Liver (tissue), 8 donors: ENCODE measurements at regions not wholly inside any gene's neighbourhood (a gene's known extent, or its start where the extent isn't known, plus 50 kb on each side); places are given as distances from the start of the nearest gene placed in this dataset.

Source experiments
- DNase-seq: peaks from one replicate; pipeline ENCODE4 v3.0.0-alpha.2; 2017; ENCODE audit warnings: low spot score
- H3K27ac ChIP-seq, 2 donors: one replicate each; pipeline ENCODE4 v1.7.0; 2013; ENCODE audit warnings: inconsistent platforms in 2 of 2, low read length in 2 of 2, control low read depth in 1 of 2, low read depth in 1 of 2, mild to moderate bottlenecking in 1 of 2
- H3K27me3 ChIP-seq, 4 donors: one replicate each; pipeline versions ENCODE4 v1.6.1 to v1.7.0; 2013; ENCODE audit warnings: low read length in 3 of 4, inconsistent platforms in 1 of 4, mild to moderate bottlenecking in 1 of 4, moderate library complexity in 1 of 4; ENCODE audit not compliant: control insufficient read depth in 4 of 4, insufficient read depth in 4 of 4
- H3K36me3 ChIP-seq, 4 donors: one replicate each; pipeline versions ENCODE4 v1.6.1 to v1.7.0; 2013; ENCODE audit warnings: low read length in 3 of 4, mild to moderate bottlenecking in 3 of 4, low read depth in 1 of 4, moderate library complexity in 1 of 4; ENCODE audit not compliant: control insufficient read depth in 4 of 4, insufficient read depth in 3 of 4
- H3K4me1 ChIP-seq, 4 donors: one replicate each; pipeline versions ENCODE4 v1.6.1 to v1.7.0; 2013; ENCODE audit warnings: low read length in 3 of 4, mild to moderate bottlenecking in 3 of 4, moderate library complexity in 1 of 4; ENCODE audit not compliant: control insufficient read depth in 4 of 4, insufficient read depth in 4 of 4
- H3K4me3 ChIP-seq, 3 donors: one replicate each; pipeline versions ENCODE4 v1.6.1 to v1.7.0; 2013; ENCODE audit warnings: low read length in 3 of 3, control low read depth in 1 of 3, low read depth in 1 of 3, mild to moderate bottlenecking in 1 of 3
- H3K9ac ChIP-seq, 2 donors: one replicate each; pipeline ENCODE4 v1.7.0; 2013; ENCODE audit warnings: low read length in 2 of 2, mild to moderate bottlenecking in 2 of 2, moderate library complexity in 2 of 2, control low read depth in 1 of 2, low read depth in 1 of 2
- H3K9me3 ChIP-seq, 4 donors: one replicate each; pipeline versions ENCODE4 v1.6.1 to v1.7.0; 2013; ENCODE audit warnings: low read length in 3 of 4; ENCODE audit not compliant: control insufficient read depth in 4 of 4
- CTCF ChIP-seq: fragments of 150-350 bp; IDR thresholded peaks from 2 replicates; pipeline ENCODE4 v1.5.1; 2017; ENCODE audit warnings: improper control_type of control experiment, low read depth, low read length; ENCODE audit not compliant: missing input control
- EGR1 ChIP-seq, 2 donors: IDR thresholded peaks; 2 replicates each; pipeline ENCODE4 v1.6.1; 2016 to 2018; ENCODE audit warnings: antibody characterized with exemption in 2 of 2, low read depth in 2 of 2
- FOXA2 ChIP-seq: IDR thresholded peaks from 2 replicates; pipeline ENCODE4 v1.6.1; 2016; ENCODE audit warnings: antibody characterized with exemption
- HNF4A ChIP-seq, 2 donors: conservative IDR thresholded peaks; 2 replicates each; pipeline ENCODE4 v1.6.1; 2016; ENCODE audit warnings: antibody characterized with exemption in 2 of 2, mild to moderate bottlenecking in 2 of 2
- JUND ChIP-seq, 2 donors: IDR thresholded peaks; 2 replicates each; pipeline ENCODE4 v1.6.1; 2016; ENCODE audit warnings: antibody characterized with exemption in 2 of 2
- NR2F2 ChIP-seq: IDR thresholded peaks from 2 replicates; pipeline ENCODE4 v1.6.1; 2016; ENCODE audit warnings: antibody characterized with exemption
- RAD21 ChIP-seq, 2 donors: IDR thresholded peaks; 2 replicates each; pipeline ENCODE4 v1.6.1; 2016; ENCODE audit warnings: antibody characterized with exemption in 2 of 2, mild to moderate bottlenecking in 2 of 2
- RXRA ChIP-seq, 2 donors: IDR thresholded peaks; 2 replicates each; pipeline ENCODE4 v1.6.1; 2017 to 2018; ENCODE audit warnings: antibody characterized with exemption in 2 of 2, mild to moderate bottlenecking in 1 of 2
- SP1 ChIP-seq: IDR thresholded peaks from 2 replicates; pipeline ENCODE4 v1.6.1; 2018; ENCODE audit warnings: antibody characterized with exemption, mild to moderate bottlenecking
- TAF1 ChIP-seq: conservative IDR thresholded peaks from 2 replicates; pipeline ENCODE4 v1.6.1; 2016; ENCODE audit warnings: antibody characterized with exemption, mild to moderate bottlenecking
- YY1 ChIP-seq: IDR thresholded peaks from 2 replicates; pipeline ENCODE4 v1.6.1; 2016; ENCODE audit warnings: antibody characterized with exemption, mild to moderate bottlenecking
- WGBS: extraction: QIAGEN DNeasy Blood & Tissue Kit; methylation state at CpG from one replicate; pipeline ENCODE4 v1.1.7; 2013; 5-methylcytosine and 5-hydroxymethylcytosine counted together
- TF ChIP-seq, protein P1 (sequence below): IDR thresholded peaks from 2 replicates; pipeline ENCODE4 v1.6.1; 2016; ENCODE audit warnings: antibody characterized with exemption
- TF ChIP-seq, protein P2 (sequence below): IDR thresholded peaks from 2 replicates; pipeline ENCODE4 v1.6.1; 2016; ENCODE audit warnings: antibody characterized with exemption
- donor health status: healthy.
- donor health status: healthy.
- donor health status: healthy.
- donor health status: healthy.
- donor health status: healthy.

- DNase-seq: no peak
- H3K9ac ChIP-seq: no peak overlapping the region
- TF ChIP-seq FOXA2 (no peak), CTCF (no peak), EGR1 (IDR thresholded peaks at IDR 0.05; ENCODE audit: low read depth in 2 of 2) (no peak), RXRA (IDR thresholded peaks at IDR 0.05) (peak; percentile 10 to 32), NR2F2 (peak; percentile 68), YY1 (no peak), TAF1 (no peak)
- TF ChIP-seq, protein P1, sequence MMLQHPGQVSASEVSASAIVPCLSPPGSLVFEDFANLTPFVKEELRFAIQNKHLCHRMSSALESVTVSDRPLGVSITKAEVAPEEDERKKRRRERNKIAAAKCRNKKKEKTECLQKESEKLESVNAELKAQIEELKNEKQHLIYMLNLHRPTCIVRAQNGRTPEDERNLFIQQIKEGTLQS: no peak
- H3K9me3 ChIP-seq: no peaks in the 10 kb centered on the region
- H3K4me1 ChIP-seq: no peaks in the 10 kb centered on the region
- WGBS: 74% methylated on average over 7 of the region's 7 CpGs
- H3K27me3 ChIP-seq: no peaks in the 10 kb centered on the region
- no peaks in the 10 kb centered on the region for H3K36me3 ChIP-seq
- no peak overlapping the region for H3K4me3 ChIP-seq
- H3K27ac ChIP-seq: no peak overlapping the region
These were observed 252.1 kb downstream of the SMARCA2 start for GRCh38 chr9:2267181-2267745.

- no peaks in the 10 kb centered on the region for H3K27me3 ChIP-seq
- H3K9ac ChIP-seq: no peak overlapping the region
These were observed 254.6 kb downstream of the SMARCA2 start for GRCh38 chr9:2269778-2270177.

DNA sequence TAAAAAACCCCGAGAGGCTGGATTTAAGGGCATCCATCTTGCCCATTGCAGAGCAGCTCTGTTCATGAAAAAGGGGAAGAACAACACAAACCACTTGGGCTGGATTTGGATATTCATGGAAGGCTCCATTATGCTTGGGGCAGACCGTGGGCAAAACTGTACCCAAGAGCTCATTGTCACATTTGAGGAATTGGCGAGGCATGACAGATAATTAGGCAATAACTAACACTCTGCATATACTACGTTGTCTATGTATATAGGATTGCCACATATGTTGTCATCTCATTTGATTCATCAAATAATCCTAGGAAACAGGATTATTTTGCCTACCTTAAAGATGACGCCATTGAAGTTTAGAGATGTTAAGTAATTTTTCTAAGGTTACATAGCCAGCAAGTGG, 255.4 kb downstream of the SMARCA2 start:
- TF ChIP-seq, protein P2, sequence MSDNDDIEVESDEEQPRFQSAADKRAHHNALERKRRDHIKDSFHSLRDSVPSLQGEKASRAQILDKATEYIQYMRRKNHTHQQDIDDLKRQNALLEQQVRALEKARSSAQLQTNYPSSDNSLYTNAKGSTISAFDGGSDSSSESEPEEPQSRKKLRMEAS: no peak
- no peak for TF ChIP-seq HNF4A (conservative IDR thresholded peaks at IDR 0.05)
- H3K9me3 ChIP-seq: no peaks in the 10 kb centered on the region
- no peak overlapping the region for H3K9ac ChIP-seq
- no peak overlapping the region for H3K4me3 ChIP-seq
- H3K27ac ChIP-seq: no peak overlapping the region
- 88% methylated on average over 5 of the region's 5 CpGs for WGBS
- H3K4me1 ChIP-seq: no peaks in the 10 kb centered on the region
- DNase-seq: no peak
- H3K27me3 ChIP-seq: no peaks in the 10 kb centered on the region
- no peaks in the 10 kb centered on the region for H3K36me3 ChIP-seq

More at GRCh38 chr9:2269778-2270177, 254.6 kb downstream of the SMARCA2 start:
- TF ChIP-seq JUND (IDR thresholded peaks at IDR 0.05) (no peak), SP1 (no peak), HNF4A (conservative IDR thresholded peaks at IDR 0.05) (no peak), RAD21 (IDR thresholded peaks at IDR 0.05) (no peak), YY1 (no peak)
- TF ChIP-seq, protein P1: no peak
- 69% methylated on average over 3 of the region's 3 CpGs for WGBS
- DNase-seq: no peak
- Histone ChIP-seq H3K4me3 (no peak overlapping the region), H3K27ac (no peak overlapping the region), H3K36me3 (no peaks in the 10 kb centered on the region), H3K9me3 (no peaks in the 10 kb centered on the region), H3K4me1 (no peaks in the 10 kb centered on the region)
